ENCODE measurements at regions not wholly inside any gene's neighbourhood (a gene's known extent, or its start where the extent isn't known, plus 50 kb on each side); places are given as distances from the start of the nearest gene placed in this dataset.
A peak's percentile ranks its signal among the peaks of the same experiment; 100 is the strongest.

DNA sequence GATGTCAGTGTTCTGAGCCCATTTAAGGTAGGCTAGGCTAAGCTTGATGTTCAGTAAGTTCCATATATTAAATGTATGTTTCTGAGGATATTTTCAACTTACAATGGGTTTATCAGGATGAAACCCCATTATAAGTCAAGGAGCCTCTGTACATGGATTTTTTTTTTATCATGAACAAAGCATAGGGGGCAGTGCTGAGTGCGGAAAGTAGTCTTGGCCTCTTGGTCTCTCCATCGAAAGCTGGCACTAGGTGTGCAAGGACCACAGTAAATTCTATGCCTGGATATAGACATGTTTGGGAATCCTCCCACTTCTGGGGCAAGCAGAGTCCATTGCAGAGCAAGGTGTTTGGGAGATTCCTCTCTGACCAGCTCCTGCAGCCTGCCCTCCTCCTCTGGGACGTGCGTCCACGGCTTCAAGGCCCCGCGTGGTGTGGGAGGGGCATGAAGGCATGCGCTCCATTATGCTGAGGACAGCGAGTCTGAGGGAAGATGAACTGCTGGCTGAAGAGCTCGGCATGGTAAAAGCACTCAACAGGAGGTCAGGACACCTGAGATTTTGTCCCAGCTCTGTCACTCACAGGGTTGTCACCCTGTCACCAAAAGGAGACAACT is 122.9 kb upstream of the LIPC start:
- POLR2A ChIA-PET = no interaction called here
- CTCF ChIA-PET = interaction anchor here (0.7 to 1.6 kb wide), 4 partner anchors 12 to 56 kb away, joined by 3 to 5 read pairs (median 3); no protein-coding TSS in a partner anchor
- Histone ChIP-seq H3K4me1 (ENCODE audit: control insufficient read depth in 1 of 2, insufficient read depth in 2 of 2, low read length in 2 of 2) (no peaks in the 10 kb centered on the region), H3K27ac (ENCODE audit: low read depth, low read length) (no peak overlapping the region), H3K4me3 (replicated peaks in 1 of 2; ENCODE audit: low read depth in 1 of 2, low read length in 2 of 2) (no peak overlapping the region), H4K20me1 (ENCODE audit: insufficient read depth) (no peaks in the 10 kb centered on the region), H3K4me2 (ENCODE audit: low read length) (no peak overlapping the region), H3K79me2 (ENCODE audit: insufficient read depth, low read length) (no peaks in the 10 kb centered on the region), H3K27me3 (ENCODE audit: insufficient read depth, low read length) (no peaks in the 10 kb centered on the region), H3K9me3 (ENCODE audit: control insufficient read depth in 1 of 2, insufficient read depth in 1 of 2, low read depth in 1 of 2, low read length in 2 of 2) (no peaks in the 10 kb centered on the region), H3K9me2 (ENCODE audit: insufficient read depth) (no peaks in the 10 kb centered on the region), H3K9ac (ENCODE audit: low read length) (no peak overlapping the region), H3K36me3 (ENCODE audit: control insufficient read depth in 1 of 2, insufficient read depth in 2 of 2, low read length in 2 of 2) (no peaks in the 10 kb centered on the region), H2AFZ (ENCODE audit: low read depth, low read length, poor library complexity, severe bottlenecking) (no peak overlapping the region)
- RAD21 ChIA-PET (ENCODE audit: low non-redundant PET in 1 of 2, low total read pairs in 2 of 2, uncharacterized antibody in 2 of 2, unreplicated experiment in 2 of 2) = no interaction called here
- no peak for TF ChIP-seq EZH2phosphoT487 (IDR thresholded peaks at IDR 0.05; ENCODE audit: borderline replicate concordance)
- no peak for TF ChIP-seq SP1 (IDR thresholded peaks at IDR 0.05; ENCODE audit: low read depth)
- TF ChIP-seq RAD21 (IDR thresholded peaks at IDR 0.05; ENCODE audit: low read depth) = peak; percentile 25; the same call in 1 of the 2 replicates
- TF ChIP-seq CEBPB (IDR thresholded peaks at IDR 0.05; ENCODE audit: low read depth) = no peak
- TF ChIP-seq, protein P1, sequence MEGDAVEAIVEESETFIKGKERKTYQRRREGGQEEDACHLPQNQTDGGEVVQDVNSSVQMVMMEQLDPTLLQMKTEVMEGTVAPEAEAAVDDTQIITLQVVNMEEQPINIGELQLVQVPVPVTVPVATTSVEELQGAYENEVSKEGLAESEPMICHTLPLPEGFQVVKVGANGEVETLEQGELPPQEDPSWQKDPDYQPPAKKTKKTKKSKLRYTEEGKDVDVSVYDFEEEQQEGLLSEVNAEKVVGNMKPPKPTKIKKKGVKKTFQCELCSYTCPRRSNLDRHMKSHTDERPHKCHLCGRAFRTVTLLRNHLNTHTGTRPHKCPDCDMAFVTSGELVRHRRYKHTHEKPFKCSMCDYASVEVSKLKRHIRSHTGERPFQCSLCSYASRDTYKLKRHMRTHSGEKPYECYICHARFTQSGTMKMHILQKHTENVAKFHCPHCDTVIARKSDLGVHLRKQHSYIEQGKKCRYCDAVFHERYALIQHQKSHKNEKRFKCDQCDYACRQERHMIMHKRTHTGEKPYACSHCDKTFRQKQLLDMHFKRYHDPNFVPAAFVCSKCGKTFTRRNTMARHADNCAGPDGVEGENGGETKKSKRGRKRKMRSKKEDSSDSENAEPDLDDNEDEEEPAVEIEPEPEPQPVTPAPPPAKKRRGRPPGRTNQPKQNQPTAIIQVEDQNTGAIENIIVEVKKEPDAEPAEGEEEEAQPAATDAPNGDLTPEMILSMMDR (IDR thresholded peaks at IDR 0.05 in 2 of 3, conservative IDR thresholded peaks at IDR 0.05 in 1 of 3; ENCODE audit: borderline replicate concordance in 1 of 3, insufficient read depth in 1 of 3, low read depth in 2 of 3, low read length in 2 of 3) = peak in 2 of 3 experiments; percentile 21 to 42; a peak in 3 of 6 replicates
- no peak for TF ChIP-seq SRF (IDR thresholded peaks at IDR 0.05; ENCODE audit: low read depth)
- no peak for TF ChIP-seq TCF7L2 (IDR thresholded peaks at IDR 0.05; ENCODE audit: borderline replicate concordance, extremely low read depth, insufficient read depth, insufficient read length)
- TF ChIP-seq POLR2AphosphoS5 (IDR thresholded peaks at IDR 0.05; ENCODE audit: low read depth, low read length) = no peak
- TF ChIP-seq REST (IDR thresholded peaks at IDR 0.05; ENCODE audit: low read depth) = no peak
- TF ChIP-seq ZBTB33 (IDR thresholded peaks at IDR 0.05; ENCODE audit: extremely low read depth, insufficient replicate concordance, low read length) = no peak
- no peak for TF ChIP-seq ZFX (IDR thresholded peaks at IDR 0.05)
- TF ChIP-seq YY1 (IDR thresholded peaks at IDR 0.05; ENCODE audit: extremely low read depth, insufficient replicate concordance, low read depth, low read length) = no peak
- no peak for TF ChIP-seq MAX (IDR thresholded peaks at IDR 0.05)
- TF ChIP-seq ZNF274 (IDR thresholded peaks at IDR 0.05; ENCODE audit: low read depth, low read length) = no peak
- no peak for TF ChIP-seq EGR1 (IDR thresholded peaks at IDR 0.05; ENCODE audit: low read depth)
- TF ChIP-seq ATF3 (IDR thresholded peaks at IDR 0.05) = no peak
- no peak for ATAC-seq
- BruUV-seq (replicated peaks) = no TSS peak
- intact Hi-C loops (cut with micrococcal nuclease) = no loop called here
- DNase-seq (ENCODE audit: low read depth, low spot score) = no peak

Measured in HCT116 (cell line).